SIG-M5 treated with dmso at 0.1 percent for 504 hours (cell line): ENCODE measurements at regions not wholly inside any gene's neighbourhood (a gene's known extent, or its start where the extent isn't known, plus 50 kb on each side); places are given as distances from the start of the nearest gene placed in this dataset.

Experiments
- DNase-seq: peaks from one replicate; lab custom pipeline; 2025; ENCODE audit not compliant: unreplicated experiment; lab: John Stamatoyannopoulos, UW

GRCh38 chr22:27193636-27194035, 536.2 kb downstream of the MIAT start:
- no peak for DNase-seq

- no peak for DNase-seq
These were observed 536.8 kb downstream of the MIAT start for GRCh38 chr22:27194096-27194748.

- DNase-seq, result no peak
These were observed 537.7 kb downstream of the MIAT start for GRCh38 chr22:27195094-27195493.

- no peak for DNase-seq
These were observed 538.1 kb downstream of the MIAT start for GRCh38 chr22:27195494-27195893.

- DNase-seq, result no peak
These were observed 539.2 kb downstream of the MIAT start for GRCh38 chr22:27196606-27197005.

- DNase-seq, result no peak
These were observed 539.7 kb downstream of the MIAT start for GRCh38 chr22:27197052-27197451.

GRCh38 chr22:27197618-27198017, 540.2 kb downstream of the MIAT start:
- no peak for DNase-seq

GRCh38 chr22:27198518-27199035, 541.2 kb downstream of the MIAT start:
- no peak for DNase-seq

- no peak for DNase-seq
These were observed 542.0 kb downstream of the MIAT start for GRCh38 chr22:27199354-27199753.

- no peak for DNase-seq
These were observed 543.9 kb downstream of the MIAT start for GRCh38 chr22:27201276-27201675.

GRCh38 chr22:27201741-27202140, 544.4 kb downstream of the MIAT start:
- DNase-seq, result no peak

GRCh38 chr22:27203276-27203660, 545.9 kb downstream of the MIAT start:
- DNase-seq, result no peak

GRCh38 chr22:27204280-27204679, 546.9 kb downstream of the MIAT start:
- DNase-seq, result no peak

- DNase-seq, result no peak
These were observed 547.4 kb downstream of the MIAT start for GRCh38 chr22:27204817-27205216.

GRCh38 chr22:27205492-27206373, 548.3 kb downstream of the MIAT start:
- no peak for DNase-seq

- no peak for DNase-seq
These were observed 549.2 kb downstream of the MIAT start for GRCh38 chr22:27206374-27207133.

- DNase-seq, result no peak
These were observed 549.9 kb downstream of the MIAT start for GRCh38 chr22:27207266-27207665.

GRCh38 chr22:27207907-27208306, 550.5 kb downstream of the MIAT start:
- DNase-seq, result no peak

GRCh38 chr22:27210111-27210730, 552.8 kb downstream of the MIAT start:
- DNase-seq, result no peak

- DNase-seq, result no peak
These were observed 554.7 kb downstream of the MIAT start for GRCh38 chr22:27212102-27212501.

GRCh38 chr22:27212617-27213177, 555.3 kb downstream of the MIAT start:
- DNase-seq, result no peak
